Nephron (organoid): ENCODE measurements at regions not wholly inside any gene's neighbourhood (a gene's known extent, or its start where the extent isn't known, plus 50 kb on each side); places are given as distances from the start of the nearest gene placed in this dataset.

Experiments
- H3K27ac Mint-ChIP-seq, 3 experiments: 2 replicates each; pipeline ENCODE4 v1.8.0; 2020; ENCODE audit warnings: mixed read lengths in 3 of 3, mild to moderate bottlenecking in 2 of 3, moderate library complexity in 1 of 3
- H3K27me3 Mint-ChIP-seq: 2 replicates; pipeline ENCODE4 v1.8.0; 2021; ENCODE audit warnings: low read depth, mild to moderate bottlenecking, moderate library complexity, mixed read lengths
- H3K36me3 Mint-ChIP-seq: 2 replicates; pipeline ENCODE4 v1.8.0; 2020; ENCODE audit warnings: low read depth, mixed read lengths
- H3K4me1 Mint-ChIP-seq: 2 replicates; pipeline ENCODE4 v1.8.0; 2020; ENCODE audit warnings: mixed read lengths
- H3K4me3 Mint-ChIP-seq, 3 experiments: 2 replicates each; pipeline ENCODE4 v1.8.0; 2020; ENCODE audit warnings: mild to moderate bottlenecking in 3 of 3, mixed read lengths in 3 of 3, moderate library complexity in 2 of 3
- H3K9me3 Mint-ChIP-seq: 2 replicates; pipeline ENCODE4 v1.8.0; 2020; ENCODE audit warnings: mixed read lengths
- CTCF ChIP-seq, 3 experiments: fragments of 200-600 bp; sonication (generic); IDR thresholded peaks; one replicate each; pipeline ENCODE4 v1.5.0; 2021; ENCODE audit warnings: antibody characterized with exemption in 3 of 3; ENCODE audit not compliant: unreplicated experiment in 3 of 3

GRCh38 chr1:218207194-218207593 lies 77.9 kb upstream of the RRP15 start:
- no peak for TF ChIP-seq CTCF (IDR thresholded peaks at IDR 0.05; ENCODE audit: unreplicated experiment in 3 of 3)
- Mint-ChIP-seq H3K4me1 (no peaks in the 10 kb centered on the region), H3K27ac (no peak overlapping the region), H3K36me3 (no peaks in the 10 kb centered on the region), H3K4me3 (no peak overlapping the region), H3K9me3 (no peaks in the 10 kb centered on the region), H3K27me3 (peaks cover 5% of the 10 kb centered on the region)

DNA sequence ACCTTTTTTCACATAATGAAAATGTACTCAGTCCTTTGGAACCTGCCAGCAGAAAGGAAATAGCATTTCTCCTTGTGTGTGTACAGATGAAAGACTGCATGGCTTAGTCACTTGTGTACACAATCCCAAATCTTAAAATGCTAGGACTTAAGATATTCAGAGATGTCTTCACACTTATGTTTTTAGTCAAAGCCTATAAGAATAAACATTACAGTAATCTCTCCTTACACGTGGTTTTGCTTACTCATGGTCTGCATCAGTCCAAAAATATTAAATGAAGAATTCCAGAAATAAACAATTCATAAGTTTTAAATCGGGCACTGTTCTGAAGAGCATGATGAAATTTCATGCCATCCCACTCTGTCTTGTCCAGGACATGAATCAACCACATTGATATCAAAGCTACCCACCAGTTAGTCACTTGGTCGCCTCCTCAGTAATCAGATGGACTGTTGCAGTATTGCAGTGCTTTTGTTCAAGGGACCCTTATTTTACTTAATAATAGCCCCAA lies 75.7 kb upstream of the RRP15 start:
- TF ChIP-seq CTCF (IDR thresholded peaks at IDR 0.05; ENCODE audit: unreplicated experiment in 3 of 3) = no peak
- no peaks in the 10 kb centered on the region for H3K9me3 Mint-ChIP-seq
- no peak overlapping the region for H3K27ac Mint-ChIP-seq
- peaks cover 3% of the 10 kb centered on the region for H3K27me3 Mint-ChIP-seq
- no peak overlapping the region for H3K4me3 Mint-ChIP-seq
- H3K4me1 Mint-ChIP-seq = no peaks in the 10 kb centered on the region
- no peaks in the 10 kb centered on the region for H3K36me3 Mint-ChIP-seq

DNA sequence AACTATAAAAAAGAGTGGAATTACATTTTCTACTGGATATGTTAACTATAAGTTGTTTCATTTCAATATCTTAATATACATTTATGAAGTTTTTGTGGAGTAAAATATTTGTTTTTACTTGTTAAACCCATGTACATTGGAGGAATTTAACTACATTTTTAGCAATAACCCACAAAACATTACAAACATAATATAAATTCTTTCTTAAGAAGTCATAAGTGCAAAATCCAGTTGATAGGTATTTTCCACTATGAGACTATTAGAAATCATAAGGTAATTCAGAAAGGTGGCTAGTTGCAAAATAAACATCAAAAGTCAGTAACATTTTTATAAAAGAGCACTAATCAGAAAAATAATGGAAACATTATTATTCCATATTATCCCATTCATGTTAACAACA lies 73.9 kb upstream of the RRP15 start:
- no peak for TF ChIP-seq CTCF (IDR thresholded peaks at IDR 0.05; ENCODE audit: unreplicated experiment in 3 of 3)
- no peaks in the 10 kb centered on the region for H3K9me3 Mint-ChIP-seq
- H3K36me3 Mint-ChIP-seq = no peaks in the 10 kb centered on the region
- H3K27ac Mint-ChIP-seq = no peak overlapping the region
- H3K4me1 Mint-ChIP-seq = no peaks in the 10 kb centered on the region
- no peak overlapping the region for H3K4me3 Mint-ChIP-seq
- peaks cover 3% of the 10 kb centered on the region for H3K27me3 Mint-ChIP-seq

- H3K27me3 Mint-ChIP-seq = peaks cover 7% of the 10 kb centered on the region
- no peak for TF ChIP-seq CTCF (IDR thresholded peaks at IDR 0.05; ENCODE audit: unreplicated experiment in 3 of 3)
- H3K9me3 Mint-ChIP-seq = no peaks in the 10 kb centered on the region
- no peaks in the 10 kb centered on the region for H3K4me1 Mint-ChIP-seq
- no peak overlapping the region for H3K27ac Mint-ChIP-seq
- H3K36me3 Mint-ChIP-seq = no peaks in the 10 kb centered on the region
- no peak overlapping the region for H3K4me3 Mint-ChIP-seq
These were observed 68.1 kb upstream of the RRP15 start for GRCh38 chr1:218217040-218217439.

GRCh38 chr1:218219460-218219859 lies 65.6 kb upstream of the RRP15 start:
- H3K4me1 Mint-ChIP-seq = no peaks in the 10 kb centered on the region
- H3K9me3 Mint-ChIP-seq = no peaks in the 10 kb centered on the region
- H3K27me3 Mint-ChIP-seq = peaks cover 4% of the 10 kb centered on the region
- H3K36me3 Mint-ChIP-seq = no peaks in the 10 kb centered on the region
- TF ChIP-seq CTCF (IDR thresholded peaks at IDR 0.05; ENCODE audit: unreplicated experiment in 3 of 3) = no peak
- H3K27ac Mint-ChIP-seq = no peak overlapping the region
- no peak overlapping the region for H3K4me3 Mint-ChIP-seq

DNA sequence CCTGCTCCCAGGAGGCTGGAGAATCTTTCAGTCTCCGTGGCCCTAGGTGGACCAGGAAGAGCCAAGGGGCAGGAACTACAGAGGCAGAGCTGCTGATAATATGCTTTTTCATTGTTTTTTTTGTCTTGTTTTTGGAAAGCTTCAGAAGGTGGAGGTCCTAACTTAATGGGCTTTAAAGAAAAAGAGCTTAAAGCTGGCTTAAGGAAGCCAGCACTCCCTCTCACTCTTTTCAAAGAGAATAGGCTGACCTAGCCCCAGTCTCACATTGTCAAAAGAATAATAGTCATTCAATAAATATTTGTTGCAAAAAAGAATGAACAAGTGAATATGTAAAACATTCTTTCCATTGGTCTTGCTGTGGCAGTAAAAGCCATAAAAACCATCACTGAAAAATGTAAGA lies 61.0 kb upstream of the RRP15 start:
- Mint-ChIP-seq H3K9me3 (no peaks in the 10 kb centered on the region), H3K27me3 (peaks cover 3% of the 10 kb centered on the region), H3K36me3 (no peaks in the 10 kb centered on the region), H3K27ac (no peak overlapping the region), H3K4me3 (no peak overlapping the region), H3K4me1 (no peaks in the 10 kb centered on the region)
- no peak for TF ChIP-seq CTCF (IDR thresholded peaks at IDR 0.05; ENCODE audit: unreplicated experiment in 3 of 3)
